ENCODE measurements at regions not wholly inside any gene's neighbourhood (a gene's known extent, or its start where the extent isn't known, plus 50 kb on each side); places are given as distances from the start of the nearest gene placed in this dataset.

DNA sequence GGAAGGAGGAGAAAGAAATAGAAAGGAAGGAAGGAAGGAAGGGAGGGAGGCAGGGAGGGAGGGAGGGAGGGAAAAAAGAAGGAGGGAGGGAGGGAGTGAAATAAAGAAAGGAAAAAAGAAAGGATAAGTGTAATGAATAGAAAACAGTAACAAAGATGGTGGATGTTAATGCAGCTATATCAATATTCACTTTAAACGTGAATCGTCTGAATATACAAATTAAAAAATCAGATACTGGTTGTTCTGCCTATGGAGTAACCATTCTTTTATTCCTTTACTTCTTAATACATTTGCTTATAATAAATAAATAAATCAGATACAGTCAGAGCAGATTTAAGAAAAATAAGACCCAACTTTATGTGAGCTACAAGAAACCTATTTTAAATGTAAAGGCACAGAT, 1520.4 kb downstream of the TBC1D22A start:
- Histone ChIP-seq H3K27ac (ENCODE audit: low read length) (no peak overlapping the region), H3K79me2 (ENCODE audit: low read length) (no peaks in the 10 kb centered on the region), H3K9ac (ENCODE audit: low read length) (no peak overlapping the region), H3K4me1 (ENCODE audit: insufficient read depth, low read length) (no peaks in the 10 kb centered on the region), H2AFZ (ENCODE audit: low read length) (no peak overlapping the region), H4K20me1 (ENCODE audit: low read length) (no peaks in the 10 kb centered on the region), H3K9me3 (ENCODE audit: low read length) (no peaks in the 10 kb centered on the region), H3K27me3 (ENCODE audit: low read length) (no peaks in the 10 kb centered on the region), H3K4me3 (ENCODE audit: low read length) (no peak overlapping the region), H3K36me3 (ENCODE audit: low read depth, low read length) (no peaks in the 10 kb centered on the region), H3F3A (ENCODE audit: low read length, unreplicated experiment) (no peaks in the 10 kb centered on the region), H3K9me2 (replicated peaks; ENCODE audit: low read length) (no peaks in the 10 kb centered on the region), H3K4me2 (ENCODE audit: low read length) (no peak overlapping the region)
- DNase-seq: no peak
- TF ChIP-seq, protein P1, sequence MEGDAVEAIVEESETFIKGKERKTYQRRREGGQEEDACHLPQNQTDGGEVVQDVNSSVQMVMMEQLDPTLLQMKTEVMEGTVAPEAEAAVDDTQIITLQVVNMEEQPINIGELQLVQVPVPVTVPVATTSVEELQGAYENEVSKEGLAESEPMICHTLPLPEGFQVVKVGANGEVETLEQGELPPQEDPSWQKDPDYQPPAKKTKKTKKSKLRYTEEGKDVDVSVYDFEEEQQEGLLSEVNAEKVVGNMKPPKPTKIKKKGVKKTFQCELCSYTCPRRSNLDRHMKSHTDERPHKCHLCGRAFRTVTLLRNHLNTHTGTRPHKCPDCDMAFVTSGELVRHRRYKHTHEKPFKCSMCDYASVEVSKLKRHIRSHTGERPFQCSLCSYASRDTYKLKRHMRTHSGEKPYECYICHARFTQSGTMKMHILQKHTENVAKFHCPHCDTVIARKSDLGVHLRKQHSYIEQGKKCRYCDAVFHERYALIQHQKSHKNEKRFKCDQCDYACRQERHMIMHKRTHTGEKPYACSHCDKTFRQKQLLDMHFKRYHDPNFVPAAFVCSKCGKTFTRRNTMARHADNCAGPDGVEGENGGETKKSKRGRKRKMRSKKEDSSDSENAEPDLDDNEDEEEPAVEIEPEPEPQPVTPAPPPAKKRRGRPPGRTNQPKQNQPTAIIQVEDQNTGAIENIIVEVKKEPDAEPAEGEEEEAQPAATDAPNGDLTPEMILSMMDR (conservative IDR thresholded peaks at IDR 0.05; ENCODE audit: low read depth, low read length): no peak
- TF ChIP-seq EZH2phosphoT487 (IDR thresholded peaks at IDR 0.05; ENCODE audit: borderline replicate concordance, low read length) (no peak), EZH2 (IDR thresholded peaks at IDR 0.05; ENCODE audit: low read length, unreplicated experiment) (no peak)
- CTCF ChIA-PET: no interaction called here
- intact Hi-C loops (cut with micrococcal nuclease): no loop called here
- ATAC-seq: no peak
- POLR2A ChIA-PET (ENCODE audit: unreplicated experiment): no interaction called here
- no TSS peak for BruUV-seq (replicated peaks)

DNA sequence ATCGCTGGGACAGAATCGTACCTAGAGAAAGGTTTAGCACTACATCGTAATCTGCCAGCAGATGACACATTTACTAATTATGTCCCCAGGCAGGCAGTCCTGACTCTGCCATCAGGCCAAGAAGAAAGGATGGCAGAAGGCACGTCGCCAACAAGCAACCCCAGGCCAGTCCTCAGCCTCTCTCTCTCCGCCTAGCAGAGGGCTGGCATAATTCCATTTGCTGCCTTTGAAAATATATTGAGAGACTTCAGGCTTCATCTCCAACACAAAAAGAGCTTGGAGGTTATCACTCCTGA, 1517.0 kb downstream of the TBC1D22A start:
- POLR2A ChIA-PET (ENCODE audit: unreplicated experiment): no interaction called here
- no peak for TF ChIP-seq EZH2 (IDR thresholded peaks at IDR 0.05; ENCODE audit: low read length, unreplicated experiment)
- TF ChIP-seq, protein P1 (conservative IDR thresholded peaks at IDR 0.05; ENCODE audit: low read depth, low read length): no peak
- TF ChIP-seq EZH2phosphoT487 (IDR thresholded peaks at IDR 0.05; ENCODE audit: borderline replicate concordance, low read length): no peak
- Histone ChIP-seq H3K9me3 (ENCODE audit: low read length) (no peaks in the 10 kb centered on the region), H3K4me3 (ENCODE audit: low read length) (no peak overlapping the region), H3K4me2 (ENCODE audit: low read length) (no peak overlapping the region), H3K9me2 (replicated peaks; ENCODE audit: low read length) (no peaks in the 10 kb centered on the region), H3K79me2 (ENCODE audit: low read length) (no peaks in the 10 kb centered on the region), H3K27me3 (ENCODE audit: low read length) (no peaks in the 10 kb centered on the region), H2AFZ (ENCODE audit: low read length) (no peak overlapping the region), H4K20me1 (ENCODE audit: low read length) (no peaks in the 10 kb centered on the region), H3K4me1 (ENCODE audit: insufficient read depth, low read length) (no peaks in the 10 kb centered on the region), H3K36me3 (ENCODE audit: low read depth, low read length) (no peaks in the 10 kb centered on the region), H3F3A (ENCODE audit: low read length, unreplicated experiment) (no peaks in the 10 kb centered on the region), H3K27ac (ENCODE audit: low read length) (no peak overlapping the region), H3K9ac (ENCODE audit: low read length) (no peak overlapping the region)
- CTCF ChIA-PET: no interaction called here
- ATAC-seq: no peak
- DNase-seq: no peak
- intact Hi-C loops (cut with micrococcal nuclease): no loop called here
- BruUV-seq (replicated peaks): no TSS peak

DNA sequence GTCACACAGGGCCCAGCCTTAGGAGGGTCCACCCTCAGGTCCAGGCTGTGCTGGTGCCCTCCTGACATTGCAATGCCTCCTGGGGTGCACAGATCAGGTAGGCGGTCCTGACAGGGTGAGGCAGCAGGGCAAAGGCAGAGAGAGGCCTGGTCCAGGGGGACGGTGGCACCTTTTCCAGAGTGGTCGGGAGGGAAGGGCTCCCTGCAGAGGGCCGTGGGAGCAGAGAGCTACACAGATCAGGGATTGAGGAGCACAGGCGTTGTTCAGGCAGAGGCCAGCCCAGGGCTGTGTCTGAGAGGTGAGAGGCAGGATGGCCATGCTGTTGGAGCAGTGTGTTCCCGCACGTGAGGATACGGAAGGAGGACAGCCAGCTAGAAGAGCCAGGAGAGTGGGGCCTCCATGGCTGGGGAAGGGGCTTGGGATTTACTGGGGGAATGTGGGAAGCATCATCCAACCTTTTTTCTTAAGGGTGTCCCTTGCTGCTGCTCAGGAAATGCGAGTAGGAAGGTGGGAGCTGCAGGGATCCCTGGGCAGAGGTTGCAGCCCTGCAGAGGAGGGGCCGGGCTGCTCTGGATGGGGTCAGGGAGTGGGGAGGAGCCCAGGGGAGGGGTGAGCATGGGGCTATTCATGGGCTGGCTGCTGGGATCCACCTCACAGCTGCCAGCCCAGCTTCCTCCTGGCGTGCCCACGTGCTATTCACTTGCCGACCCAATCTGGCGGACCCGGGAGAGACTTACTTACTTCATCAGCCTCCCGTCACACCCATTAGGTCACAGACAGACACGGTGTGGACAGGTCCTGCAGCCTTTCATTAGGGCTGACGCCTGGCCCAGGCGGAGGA, 1516.4 kb downstream of the TBC1D22A start:
- no peak overlapping the region for H3K9ac ChIP-seq (ENCODE audit: low read length)
- no TSS peak for BruUV-seq (replicated peaks)
- POLR2A ChIA-PET (ENCODE audit: unreplicated experiment): no interaction called here
- TF ChIP-seq, protein P1 (conservative IDR thresholded peaks at IDR 0.05; ENCODE audit: low read depth, low read length): no peak
- TF ChIP-seq EZH2phosphoT487 (IDR thresholded peaks at IDR 0.05; ENCODE audit: borderline replicate concordance, low read length) (no peak), EZH2 (IDR thresholded peaks at IDR 0.05; ENCODE audit: low read length, unreplicated experiment) (no peak)
- no peaks in the 10 kb centered on the region for H3K27me3 ChIP-seq (ENCODE audit: low read length)
- H3K9me2 ChIP-seq (replicated peaks; ENCODE audit: low read length): no peaks in the 10 kb centered on the region
- DNase-seq: no peak
- no peak overlapping the region for H3K27ac ChIP-seq (ENCODE audit: low read length)
- no peak overlapping the region for H3K4me2 ChIP-seq (ENCODE audit: low read length)
- no peak for ATAC-seq
- no peaks in the 10 kb centered on the region for H3K9me3 ChIP-seq (ENCODE audit: low read length)
- H4K20me1 ChIP-seq (ENCODE audit: low read length): no peaks in the 10 kb centered on the region
- no peaks in the 10 kb centered on the region for H3K79me2 ChIP-seq (ENCODE audit: low read length)
- H3K4me1 ChIP-seq (ENCODE audit: insufficient read depth, low read length): no peaks in the 10 kb centered on the region
- H2AFZ ChIP-seq (ENCODE audit: low read length): no peak overlapping the region
- H3K4me3 ChIP-seq (ENCODE audit: low read length): no peak overlapping the region
- no peaks in the 10 kb centered on the region for H3K36me3 ChIP-seq (ENCODE audit: low read depth, low read length)
- CTCF ChIA-PET: no interaction called here
- intact Hi-C loops (cut with micrococcal nuclease): no loop called here
- H3F3A ChIP-seq (ENCODE audit: low read length, unreplicated experiment): no peaks in the 10 kb centered on the region

Data from PC-3 (cell line).